Caco-2 (cell line): ENCODE measurements at regions not wholly inside any gene's neighbourhood (a gene's known extent, or its start where the extent isn't known, plus 50 kb on each side); places are given as distances from the start of the nearest gene placed in this dataset.

ENCODE experiments used
- BruUV-seq: library from RNA; stranded (reverse); fragments of 400-500 nt; replicated peaks from 2 replicates; lab custom pipeline; 2021; lab: Mats Ljungman, UMichigan
- CTCF ChIA-PET: fragments of 300-600 bp; sonication (Branson Sonifier 250); formaldehyde crosslinking; loops from one replicate; lab custom pipeline; 2022; ENCODE audit warnings: antibody characterized with exemption; lab: Charles Lee
- POLR2A ChIA-PET: fragments of 300-600 bp; sonication (Branson Sonifier 250); formaldehyde crosslinking; loops from one replicate; lab custom pipeline; 2022; ENCODE audit warnings: antibody characterized with exemption; lab: Charles Lee
- DNase-seq, 2 experiments: peaks; one replicate each; pipeline versions ENCODE4 v3.0.0 to v3.0.0-alpha.2; 2020 to 2022
- H3K27me3 ChIP-seq: replicated peaks from 2 replicates; pipeline ENCODE4 v1.6.0; 2011; ENCODE audit warnings: low read length; ENCODE audit not compliant: control insufficient read depth, insufficient read depth
- H3K36me3 ChIP-seq: 2 replicates; pipeline ENCODE4 v1.5.1; 2011; ENCODE audit warnings: low read length; ENCODE audit not compliant: control insufficient read depth, insufficient read depth
- H3K4me1 ChIP-seq: fragments of 250-450 bp; sonication (Bioruptor Pico); 2 replicates; pipeline ENCODE4 v1.5.1; 2020; ENCODE audit warnings: mild to moderate bottlenecking
- H3K4me3 ChIP-seq: 2 replicates; pipeline ENCODE4 v1.5.1; 2011; ENCODE audit warnings: low read depth, mild to moderate bottlenecking, control low read depth, low read length
- H3K9me3 ChIP-seq: fragments of 250-450 bp; sonication (Bioruptor Pico); 2 replicates; pipeline ENCODE4 v1.5.1; 2020; ENCODE audit warnings: mild to moderate bottlenecking, moderate library complexity
- H3K27ac Mint-ChIP-seq: one replicate; pipeline ENCODE4 v1.8.0; 2022; ENCODE audit warnings: mixed read lengths; ENCODE audit not compliant: unreplicated experiment
- H3K27me3 Mint-ChIP-seq: one replicate; pipeline ENCODE4 v1.8.0; 2022; ENCODE audit warnings: mixed read lengths; ENCODE audit not compliant: insufficient read depth, unreplicated experiment
- H3K36me3 Mint-ChIP-seq: one replicate; pipeline ENCODE4 v1.8.0; 2022; ENCODE audit warnings: mild to moderate bottlenecking, mixed read lengths; ENCODE audit not compliant: insufficient read depth, unreplicated experiment
- H3K4me1 Mint-ChIP-seq: one replicate; pipeline ENCODE4 v1.8.0; 2022; ENCODE audit warnings: low read depth, mixed read lengths; ENCODE audit not compliant: unreplicated experiment
- H3K4me3 Mint-ChIP-seq: one replicate; pipeline ENCODE4 v1.8.0; 2022; ENCODE audit warnings: mild to moderate bottlenecking, moderate library complexity, mixed read lengths; ENCODE audit not compliant: unreplicated experiment
- H3K9me3 Mint-ChIP-seq: one replicate; pipeline ENCODE4 v1.8.0; 2022; ENCODE audit warnings: mixed read lengths; ENCODE audit not compliant: unreplicated experiment
- CTCF ChIP-seq, 2 experiments: fragments of 200-600 bp in 1 of 2; IDR thresholded peaks; 1 replicate in 1 of 2; 2 replicates in 1 of 2; pipeline versions ENCODE4 v1.5.1 to v1.8.0; 2011 to 2022; ENCODE audit warnings: antibody characterized with exemption in 1 of 2, control low read depth in 1 of 2, inconsistent platforms in 1 of 2, low read depth in 1 of 2, low read length in 1 of 2, mild to moderate bottlenecking in 1 of 2, moderate library complexity in 1 of 2; ENCODE audit not compliant: insufficient read depth in 1 of 2, severe bottlenecking in 1 of 2, unreplicated experiment in 1 of 2
- intact Hi-C: fragments of 100-400 bp; cut with micrococcal nuclease; formaldehyde crosslinking; loops from one replicate; pipeline ENCODE4 v1.10.0; 2022; ENCODE audit not compliant: unreplicated experiment

- Histone ChIP-seq H3K9me3 (no peaks in the 10 kb centered on the region), H3K4me3 (no peak overlapping the region), H3K4me1 (no peaks in the 10 kb centered on the region), H3K27me3 (no peaks in the 10 kb centered on the region), H3K36me3 (no peaks in the 10 kb centered on the region)
- no peak for DNase-seq
- POLR2A ChIA-PET: no interaction called here
- CTCF ChIA-PET: no interaction called here
- Mint-ChIP-seq H3K27ac (no peak overlapping the region), H3K36me3 (no peaks in the 10 kb centered on the region), H3K4me1 (no peaks in the 10 kb centered on the region), H3K27me3 (no peaks in the 10 kb centered on the region), H3K9me3 (peaks cover 5% of the 10 kb centered on the region), H3K4me3 (no peak overlapping the region)
- TF ChIP-seq CTCF (IDR thresholded peaks at IDR 0.05; ENCODE audit: insufficient read depth in 1 of 2, low read depth in 1 of 2, low read length in 1 of 2, severe bottlenecking in 1 of 2, unreplicated experiment in 1 of 2): no peak
- no TSS peak for BruUV-seq
- intact Hi-C loops: no loop called here
These were observed 547.1 kb upstream of the ZEB2 start for GRCh38 chr2:145066856-145067548.

GRCh38 chr2:145066151-145066661 is 546.3 kb upstream of the ZEB2 start:
- Mint-ChIP-seq H3K27ac (no peak overlapping the region), H3K4me1 (no peaks in the 10 kb centered on the region), H3K27me3 (no peaks in the 10 kb centered on the region), H3K4me3 (no peak overlapping the region), H3K9me3 (peaks cover 10% of the 10 kb centered on the region), H3K36me3 (no peaks in the 10 kb centered on the region)
- DNase-seq: no peak
- no peak overlapping the region for H3K4me3 ChIP-seq
- no peaks in the 10 kb centered on the region for H3K9me3 ChIP-seq
- BruUV-seq: no TSS peak
- TF ChIP-seq CTCF (IDR thresholded peaks at IDR 0.05; ENCODE audit: insufficient read depth in 1 of 2, low read depth in 1 of 2, low read length in 1 of 2, severe bottlenecking in 1 of 2, unreplicated experiment in 1 of 2): no peak
- H3K4me1 ChIP-seq: no peaks in the 10 kb centered on the region
- ChIA-PET POLR2A (no interaction called here), CTCF (no interaction called here)
- H3K36me3 ChIP-seq: no peaks in the 10 kb centered on the region
- H3K27me3 ChIP-seq: no peaks in the 10 kb centered on the region
- intact Hi-C loops: no loop called here

GRCh38 chr2:145065342-145065741 is 545.4 kb upstream of the ZEB2 start:
- no peaks in the 10 kb centered on the region for H3K4me1 Mint-ChIP-seq
- intact Hi-C loops: no loop called here
- H3K9me3 Mint-ChIP-seq: peaks cover 10% of the 10 kb centered on the region
- H3K27me3 Mint-ChIP-seq: no peaks in the 10 kb centered on the region
- no peaks in the 10 kb centered on the region for H3K27me3 ChIP-seq
- no peak for TF ChIP-seq CTCF (IDR thresholded peaks at IDR 0.05; ENCODE audit: insufficient read depth in 1 of 2, low read depth in 1 of 2, low read length in 1 of 2, severe bottlenecking in 1 of 2, unreplicated experiment in 1 of 2)
- no peak overlapping the region for H3K4me3 ChIP-seq
- no peaks in the 10 kb centered on the region for H3K36me3 Mint-ChIP-seq
- H3K4me1 ChIP-seq: no peaks in the 10 kb centered on the region
- no peak overlapping the region for H3K27ac Mint-ChIP-seq
- no TSS peak for BruUV-seq
- ChIA-PET CTCF (no interaction called here), POLR2A (no interaction called here)
- H3K4me3 Mint-ChIP-seq: no peak overlapping the region
- no peaks in the 10 kb centered on the region; the same call in 1 of the 2 replicates for H3K9me3 ChIP-seq
- H3K36me3 ChIP-seq: no peaks in the 10 kb centered on the region
- no peak for DNase-seq
